Heart right ventricle (tissue), 16 donors: ENCODE measurements at regions not wholly inside any gene's neighbourhood (a gene's known extent, or its start where the extent isn't known, plus 50 kb on each side); places are given as distances from the start of the nearest gene placed in this dataset.

Experiments used
- ATAC-seq, 8 donors: fragments of 200-7000 bp; cut with Tn5 transposase; one replicate each; pipeline ENCODE4 v1.9.1; 2020; ENCODE audit warnings: mild to moderate bottlenecking in 8 of 8, moderate library complexity in 8 of 8, moderate number of reproducible peaks in 1 of 8
- DNase-seq, 2 donors: peaks; one replicate each; pipeline ENCODE4 v3.0.0-alpha.2; 2020
- H3K27ac ChIP-seq, 10 donors: fragments of 200-600 bp; sonication (generic) in 2 of 10; one replicate each; pipeline versions ENCODE4 v1.5.0 to v1.8.0; 2020 to 2022; ENCODE audit warnings: mild to moderate bottlenecking in 3 of 10
- H3K27me3 ChIP-seq, 7 donors: fragments of 200-600 bp; one replicate each; pipeline ENCODE4 v1.8.0; 2021 to 2022; ENCODE audit warnings: mild to moderate bottlenecking in 2 of 7
- H3K36me3 ChIP-seq, 9 donors: fragments of 200-600 bp; sonication (generic) in 1 of 9; one replicate each; pipeline versions ENCODE4 v1.5.0 to v1.8.0; 2020 to 2022; ENCODE audit warnings: mild to moderate bottlenecking in 2 of 9
- H3K4me1 ChIP-seq, 9 donors: fragments of 200-600 bp; sonication (generic) in 1 of 9; one replicate each; pipeline versions ENCODE4 v1.5.0 to v1.8.0; 2020 to 2022; ENCODE audit warnings: mild to moderate bottlenecking in 4 of 9
- H3K4me3 ChIP-seq, 10 donors: fragments of 200-600 bp; sonication (generic) in 2 of 10; one replicate each; pipeline versions ENCODE4 v1.5.0 to v1.8.0; 2020 to 2022; ENCODE audit warnings: mild to moderate bottlenecking in 7 of 10, moderate library complexity in 2 of 10
- H3K9me3 ChIP-seq, 11 donors: fragments of 200-600 bp in 10 of 11; sonication (generic) in 2 of 11; one replicate each; pipeline versions ENCODE4 v1.5.0 to v1.8.0; 2013 to 2022; ENCODE audit warnings: mild to moderate bottlenecking in 2 of 11, control low read depth in 1 of 11, moderate library complexity in 1 of 11
- WGBS, 2 donors: extraction: QIAGEN DNeasy Blood & Tissue Kit; methylation state at CpG; one replicate each; pipeline ENCODE4 v1.1.7; 2013; ENCODE audit warnings: inconsistent platforms in 1 of 2; 5-methylcytosine and 5-hydroxymethylcytosine counted together
- intact Hi-C, 10 donors: fragments of 100-400 bp; cut with DNase I; formaldehyde crosslinking; loops; one replicate each; pipeline versions ENCODE4 v1.11.1 to v1.14.2; 2022
- TF ChIP-seq, protein P1 (sequence below), 9 donors: fragments of 200-600 bp; sonication (generic) in 2 of 9; IDR thresholded peaks; one replicate each; pipeline versions ENCODE4 v1.5.0 to v1.8.0; 2021 to 2022; ENCODE audit warnings: antibody characterized with exemption in 9 of 9, mild to moderate bottlenecking in 5 of 9, moderate library complexity in 1 of 9
- donor health status: Arrhythmogenic right ventricular cardiomyopathy.
- donor health status: ischemic (EF 13 %, LVEDD 7.1; RV severe dilation, severe dysfunction).
- donor health status: healthy with polysubstance abuse.
- donor health status: DM: no; HTN: yes; CAD: no.
- donor health status: DM: no; HTN: no; CAD: no.
- donor health status: ischemic (EF 25% LVEDD 6.9; RV normal size, moderate dysfunction).
- donor health status: ischemic (EF 25% LVEDD 5.7; RV mildly dilated, moderate dysfunction).
- donor health status: healthy.
- donor health status: DM: yes; HTN: yes; CAD: no.
- donor health status: Ischemic cardiomyopathy.
- donor health status: ischemic (EF 35%, LVEDD 5.7; RV mildly dilated, moderate dysfunction).
- donor health status: nonischemic (EF 11% LVEDD 7.7; RV severe dilation, severe dysfunction).
- donor health status: DM: yes; HTN: yes; CAD: no.
- donor health status: PGD.
- donor health status: ischemic (EF 29% LVEDD 5.4; RV normal size, mild dysfunction).
- donor health status: nonischemic (EF 23%, LVEDD 6.1; RV moderate dilation, normal function).

DNA sequence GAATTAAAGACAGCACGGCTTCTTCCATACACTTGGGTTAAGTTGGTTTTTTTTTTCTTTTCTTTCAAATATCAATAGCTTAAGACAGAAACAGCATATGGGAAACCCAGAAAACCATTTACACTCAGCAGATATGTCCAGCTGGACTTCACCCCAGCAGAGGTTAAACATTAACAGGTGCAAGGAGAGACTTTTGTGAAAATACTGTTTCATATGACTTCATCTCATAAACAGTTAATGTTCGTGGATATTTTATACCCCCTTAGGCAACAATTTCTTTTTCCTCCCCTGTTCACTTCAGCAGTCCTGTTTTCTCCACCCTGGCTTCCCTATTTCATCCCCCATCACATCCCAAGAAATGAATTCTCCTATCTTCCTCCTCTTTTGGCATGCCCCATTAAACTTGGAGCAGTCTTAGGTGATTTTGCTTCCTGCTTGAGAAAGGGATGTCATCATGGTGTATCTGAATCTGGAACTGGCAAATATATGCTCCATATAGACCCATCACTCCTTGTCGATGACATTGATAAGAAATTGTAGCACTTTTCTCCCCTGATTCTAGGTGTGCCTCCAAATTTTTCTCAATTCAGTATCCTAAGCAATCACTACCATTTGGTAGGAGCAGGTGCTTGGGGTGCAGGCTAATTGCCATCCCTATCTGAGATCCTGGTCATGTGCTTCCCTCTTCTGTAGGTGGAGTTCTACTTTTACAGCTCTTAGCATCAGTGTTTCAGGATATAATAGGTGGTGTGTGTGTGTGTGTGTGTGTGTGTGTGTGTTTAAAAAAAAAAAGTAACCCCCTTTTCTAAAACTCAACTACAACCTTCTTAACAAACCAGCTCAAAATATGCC is 67.9 kb downstream of the BMP4 start:
- Histone ChIP-seq H3K36me3 (no peaks in the 10 kb centered on the region), H3K4me3 (no peak overlapping the region), H3K4me1 (peaks cover 0 to 41% (median 12%) of the 10 kb centered on the region in 9 donors), H3K27me3 (no peaks in the 10 kb centered on the region), H3K9me3 (no peaks in the 10 kb centered on the region), H3K27ac (no peak overlapping the region)
- no peak for DNase-seq
- TF ChIP-seq, protein P1, sequence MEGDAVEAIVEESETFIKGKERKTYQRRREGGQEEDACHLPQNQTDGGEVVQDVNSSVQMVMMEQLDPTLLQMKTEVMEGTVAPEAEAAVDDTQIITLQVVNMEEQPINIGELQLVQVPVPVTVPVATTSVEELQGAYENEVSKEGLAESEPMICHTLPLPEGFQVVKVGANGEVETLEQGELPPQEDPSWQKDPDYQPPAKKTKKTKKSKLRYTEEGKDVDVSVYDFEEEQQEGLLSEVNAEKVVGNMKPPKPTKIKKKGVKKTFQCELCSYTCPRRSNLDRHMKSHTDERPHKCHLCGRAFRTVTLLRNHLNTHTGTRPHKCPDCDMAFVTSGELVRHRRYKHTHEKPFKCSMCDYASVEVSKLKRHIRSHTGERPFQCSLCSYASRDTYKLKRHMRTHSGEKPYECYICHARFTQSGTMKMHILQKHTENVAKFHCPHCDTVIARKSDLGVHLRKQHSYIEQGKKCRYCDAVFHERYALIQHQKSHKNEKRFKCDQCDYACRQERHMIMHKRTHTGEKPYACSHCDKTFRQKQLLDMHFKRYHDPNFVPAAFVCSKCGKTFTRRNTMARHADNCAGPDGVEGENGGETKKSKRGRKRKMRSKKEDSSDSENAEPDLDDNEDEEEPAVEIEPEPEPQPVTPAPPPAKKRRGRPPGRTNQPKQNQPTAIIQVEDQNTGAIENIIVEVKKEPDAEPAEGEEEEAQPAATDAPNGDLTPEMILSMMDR (IDR thresholded peaks at IDR 0.05), result no peak
- ATAC-seq, result no peak
- WGBS, 2 donors, result 90 to 91% methylated on average over 3 of the region's 3 CpGs
- intact Hi-C loops, result no loop called here

GRCh38 chr14:53885136-53885640 is 71.4 kb downstream of the BMP4 start:
- intact Hi-C loops, result no loop called here
- ATAC-seq (no peak), DNase-seq (no peak)
- TF ChIP-seq, protein P1 (IDR thresholded peaks at IDR 0.05), result no peak
- Histone ChIP-seq H3K4me1 (peaks cover 0 to 52% (median 18%) of the 10 kb centered on the region in 9 donors), H3K9me3 (no peaks in the 10 kb centered on the region), H3K27me3 (no peaks in the 10 kb centered on the region), H3K36me3 (no peaks in the 10 kb centered on the region), H3K4me3 (no peak overlapping the region), H3K27ac (no peak overlapping the region)
- WGBS, 2 donors, result 58 to 73% methylated on average over 1 of the region's 1 CpG

- Histone ChIP-seq H3K9me3 (no peaks in the 10 kb centered on the region), H3K36me3 (no peaks in the 10 kb centered on the region), H3K27ac (no peak overlapping the region), H3K4me3 (no peak overlapping the region), H3K27me3 (no peaks in the 10 kb centered on the region), H3K4me1 (peaks cover 0 to 51% (median 17%) of the 10 kb centered on the region in 9 donors)
- TF ChIP-seq, protein P1 (IDR thresholded peaks at IDR 0.05), result no peak
- ATAC-seq, result no peak
- no peak for DNase-seq
- intact Hi-C loops, result no loop called here
- WGBS, 2 donors, result 98 to 99% methylated on average over 1 of the region's 1 CpG
These were observed 72.0 kb downstream of the BMP4 start for GRCh38 chr14:53884601-53885000.

DNA sequence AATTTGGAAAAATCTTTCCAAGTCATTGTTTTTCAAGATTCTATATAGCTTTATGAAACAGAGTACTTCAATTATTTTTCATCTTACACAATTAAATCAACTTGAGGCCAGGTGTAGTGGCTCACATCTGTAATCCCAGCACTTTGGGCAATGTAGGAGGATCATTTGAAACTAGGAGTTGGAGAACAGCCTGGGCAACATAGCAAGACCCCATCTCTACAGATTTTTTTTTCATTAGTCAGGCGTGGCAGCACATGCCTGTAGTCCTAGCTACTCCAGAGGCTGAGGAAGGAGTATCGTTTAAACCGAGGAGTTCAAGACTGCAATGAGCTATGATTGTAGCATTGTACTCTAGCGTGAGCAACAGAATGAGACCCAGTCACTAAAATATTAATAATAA is 72.9 kb downstream of the BMP4 start:
- Histone ChIP-seq H3K9me3 (no peaks in the 10 kb centered on the region), H3K27me3 (no peaks in the 10 kb centered on the region), H3K36me3 (no peaks in the 10 kb centered on the region), H3K4me3 (no peak overlapping the region), H3K27ac (no peak overlapping the region), H3K4me1 (peaks cover 0 to 51% (median 17%) of the 10 kb centered on the region in 9 donors)
- no peak for DNase-seq
- WGBS, 2 donors, result 90 to 94% methylated on average over 4 of the region's 4 CpGs
- TF ChIP-seq, protein P1 (IDR thresholded peaks at IDR 0.05), result no peak
- intact Hi-C loops, result no loop called here
- ATAC-seq, result no peak
